Transverse colon (tissue), 4 donors: ENCODE measurements at regions not wholly inside any gene's neighbourhood (a gene's known extent, or its start where the extent isn't known, plus 50 kb on each side); places are given as distances from the start of the nearest gene placed in this dataset.

Experiments used
- CTCF ChIP-seq, 5 experiments: fragments of 200-600 bp in 3 of 5; fragments of 450-650 bp in 2 of 5; sonication (generic) in 3 of 5; IDR thresholded peaks; 1 replicate in 2 of 5; 2 replicates in 3 of 5; pipeline ENCODE4 v1.5.1; 2016 to 2017; ENCODE audit warnings: antibody characterized with exemption in 5 of 5, inconsistent platforms in 3 of 5, mild to moderate bottlenecking in 2 of 5, moderate library complexity in 1 of 5
- POLR2AphosphoS5 ChIP-seq, 3 donors: sonication (generic); formaldehyde crosslinking; IDR thresholded peaks; one replicate each; pipeline ENCODE4 v1.6.1; 2016; ENCODE audit warnings: antibody characterized with exemption in 3 of 3

GRCh38 chr2:164384434-164384833 is 236.8 kb downstream of the GRB14 start:
- TF ChIP-seq CTCF (IDR thresholded peaks at IDR 0.05) (no peak), POLR2AphosphoS5 (IDR thresholded peaks at IDR 0.05) (no peak)
